BE2C (cell line): ENCODE measurements at regions not wholly inside any gene's neighbourhood (a gene's known extent, or its start where the extent isn't known, plus 50 kb on each side); places are given as distances from the start of the nearest gene placed in this dataset.

Experiments
- DNase-seq: peaks from one replicate; pipeline ENCODE4 v3.0.0-alpha.2; 2020
- H3K27me3 ChIP-seq: fragments of 250-450 bp; sonication (Bioruptor Pico); 2 replicates; pipeline ENCODE4 v1.5.1; 2020; ENCODE audit warnings: mild to moderate bottlenecking
- H3K36me3 ChIP-seq: fragments of 250-450 bp; sonication (Bioruptor Pico); 2 replicates; pipeline ENCODE4 v1.5.1; 2020; ENCODE audit warnings: mild to moderate bottlenecking
- H3K4me1 ChIP-seq: fragments of 250-450 bp; sonication (Bioruptor Pico); 2 replicates; pipeline ENCODE4 v1.5.1; 2020
- H3K4me3 ChIP-seq: 2 replicates; pipeline ENCODE4 v1.5.1; 2011; ENCODE audit warnings: low read depth, low read length
- H3K9me3 ChIP-seq: fragments of 250-450 bp; sonication (Bioruptor Pico); 2 replicates; pipeline ENCODE4 v1.5.1; 2020
- TF ChIP-seq, protein P1 (sequence below): IDR thresholded peaks from 2 replicates; pipeline ENCODE4 v1.5.1; 2012; ENCODE audit warnings: mild to moderate bottlenecking, low read depth, low read length

- TF ChIP-seq, protein P1, sequence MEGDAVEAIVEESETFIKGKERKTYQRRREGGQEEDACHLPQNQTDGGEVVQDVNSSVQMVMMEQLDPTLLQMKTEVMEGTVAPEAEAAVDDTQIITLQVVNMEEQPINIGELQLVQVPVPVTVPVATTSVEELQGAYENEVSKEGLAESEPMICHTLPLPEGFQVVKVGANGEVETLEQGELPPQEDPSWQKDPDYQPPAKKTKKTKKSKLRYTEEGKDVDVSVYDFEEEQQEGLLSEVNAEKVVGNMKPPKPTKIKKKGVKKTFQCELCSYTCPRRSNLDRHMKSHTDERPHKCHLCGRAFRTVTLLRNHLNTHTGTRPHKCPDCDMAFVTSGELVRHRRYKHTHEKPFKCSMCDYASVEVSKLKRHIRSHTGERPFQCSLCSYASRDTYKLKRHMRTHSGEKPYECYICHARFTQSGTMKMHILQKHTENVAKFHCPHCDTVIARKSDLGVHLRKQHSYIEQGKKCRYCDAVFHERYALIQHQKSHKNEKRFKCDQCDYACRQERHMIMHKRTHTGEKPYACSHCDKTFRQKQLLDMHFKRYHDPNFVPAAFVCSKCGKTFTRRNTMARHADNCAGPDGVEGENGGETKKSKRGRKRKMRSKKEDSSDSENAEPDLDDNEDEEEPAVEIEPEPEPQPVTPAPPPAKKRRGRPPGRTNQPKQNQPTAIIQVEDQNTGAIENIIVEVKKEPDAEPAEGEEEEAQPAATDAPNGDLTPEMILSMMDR: no peak
- no peaks in the 10 kb centered on the region for H3K4me1 ChIP-seq
- H3K27me3 ChIP-seq: no peaks in the 10 kb centered on the region
Observed at GRCh38 chr3:43870844-43871626, 180.3 kb downstream of the ABHD5 start.

GRCh38 chr3:43871627-43872245, 181.0 kb downstream of the ABHD5 start:
- DNase-seq: no peak
- no peaks in the 10 kb centered on the region for H3K36me3 ChIP-seq
- no peaks in the 10 kb centered on the region for H3K9me3 ChIP-seq
- no peaks in the 10 kb centered on the region for H3K27me3 ChIP-seq
- TF ChIP-seq, protein P1: no peak
- H3K4me1 ChIP-seq: no peaks in the 10 kb centered on the region
- H3K4me3 ChIP-seq: no peak overlapping the region

More at GRCh38 chr3:43870844-43871626, 180.3 kb downstream of the ABHD5 start:
- no peak for DNase-seq
- no peak overlapping the region for H3K4me3 ChIP-seq
- H3K9me3 ChIP-seq: no peaks in the 10 kb centered on the region
- H3K36me3 ChIP-seq: no peaks in the 10 kb centered on the region

- Histone ChIP-seq H3K9me3 (no peaks in the 10 kb centered on the region), H3K4me1 (no peaks in the 10 kb centered on the region), H3K27me3 (no peaks in the 10 kb centered on the region), H3K4me3 (no peak overlapping the region), H3K36me3 (no peaks in the 10 kb centered on the region)
- TF ChIP-seq, protein P1: no peak
- no peak for DNase-seq
Observed at GRCh38 chr3:43872301-43872700, 181.6 kb downstream of the ABHD5 start.

GRCh38 chr3:43872901-43873300, 182.2 kb downstream of the ABHD5 start:
- TF ChIP-seq, protein P1: no peak
- Histone ChIP-seq H3K9me3 (no peaks in the 10 kb centered on the region), H3K4me1 (no peaks in the 10 kb centered on the region), H3K27me3 (no peaks in the 10 kb centered on the region), H3K36me3 (no peaks in the 10 kb centered on the region), H3K4me3 (no peak overlapping the region)
- no peak for DNase-seq

- no peak for DNase-seq
- no peak overlapping the region for H3K4me3 ChIP-seq
- H3K27me3 ChIP-seq: no peaks in the 10 kb centered on the region
- no peaks in the 10 kb centered on the region for H3K4me1 ChIP-seq
- H3K36me3 ChIP-seq: no peaks in the 10 kb centered on the region
- H3K9me3 ChIP-seq: no peaks in the 10 kb centered on the region
- TF ChIP-seq, protein P1: no peak
Observed at GRCh38 chr3:43873723-43874122, 183.0 kb downstream of the ABHD5 start.

DNA sequence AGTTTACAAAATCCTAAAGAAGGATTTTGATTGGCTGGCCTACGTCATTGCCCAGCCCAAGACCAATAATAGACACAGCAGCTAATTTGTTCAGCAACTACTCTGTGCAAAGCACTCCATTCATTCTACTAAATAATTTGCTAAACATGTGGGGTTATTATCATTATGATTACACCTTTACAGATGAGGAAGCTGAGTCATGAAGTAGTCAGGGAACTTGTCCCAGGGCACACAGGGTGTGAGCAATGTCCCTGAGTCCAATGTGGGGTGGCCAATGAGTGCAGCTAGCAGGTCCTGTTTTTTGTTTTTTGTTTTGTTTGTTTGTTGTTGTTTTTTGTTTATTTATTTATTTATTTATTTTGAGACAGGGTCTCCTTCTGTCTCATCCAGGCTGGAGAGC, 183.6 kb downstream of the ABHD5 start:
- DNase-seq: no peak
- H3K4me1 ChIP-seq: no peaks in the 10 kb centered on the region
- TF ChIP-seq, protein P1: no peak
- no peak overlapping the region for H3K4me3 ChIP-seq
- no peaks in the 10 kb centered on the region for H3K27me3 ChIP-seq
- H3K36me3 ChIP-seq: no peaks in the 10 kb centered on the region
- no peaks in the 10 kb centered on the region for H3K9me3 ChIP-seq
